ENCODE measurements at regions not wholly inside any gene's neighbourhood (a gene's known extent, or its start where the extent isn't known, plus 50 kb on each side); places are given as distances from the start of the nearest gene placed in this dataset.

GRCh38 chr14:86243158-86243557, 713.2 kb downstream of the FLRT2 start:
- TF ChIP-seq, protein P1, sequence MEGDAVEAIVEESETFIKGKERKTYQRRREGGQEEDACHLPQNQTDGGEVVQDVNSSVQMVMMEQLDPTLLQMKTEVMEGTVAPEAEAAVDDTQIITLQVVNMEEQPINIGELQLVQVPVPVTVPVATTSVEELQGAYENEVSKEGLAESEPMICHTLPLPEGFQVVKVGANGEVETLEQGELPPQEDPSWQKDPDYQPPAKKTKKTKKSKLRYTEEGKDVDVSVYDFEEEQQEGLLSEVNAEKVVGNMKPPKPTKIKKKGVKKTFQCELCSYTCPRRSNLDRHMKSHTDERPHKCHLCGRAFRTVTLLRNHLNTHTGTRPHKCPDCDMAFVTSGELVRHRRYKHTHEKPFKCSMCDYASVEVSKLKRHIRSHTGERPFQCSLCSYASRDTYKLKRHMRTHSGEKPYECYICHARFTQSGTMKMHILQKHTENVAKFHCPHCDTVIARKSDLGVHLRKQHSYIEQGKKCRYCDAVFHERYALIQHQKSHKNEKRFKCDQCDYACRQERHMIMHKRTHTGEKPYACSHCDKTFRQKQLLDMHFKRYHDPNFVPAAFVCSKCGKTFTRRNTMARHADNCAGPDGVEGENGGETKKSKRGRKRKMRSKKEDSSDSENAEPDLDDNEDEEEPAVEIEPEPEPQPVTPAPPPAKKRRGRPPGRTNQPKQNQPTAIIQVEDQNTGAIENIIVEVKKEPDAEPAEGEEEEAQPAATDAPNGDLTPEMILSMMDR (IDR thresholded peaks at IDR 0.05; ENCODE audit: borderline replicate concordance, extremely low read depth, low read length, poor library complexity, severe bottlenecking), result no peak
- no peak for TF ChIP-seq EZH2 (IDR thresholded peaks at IDR 0.05; ENCODE audit: borderline replicate concordance, low read depth, low read length, severe bottlenecking)
